Type B pancreatic cell (in vitro differentiated cells): ENCODE measurements at regions not wholly inside any gene's neighbourhood (a gene's known extent, or its start where the extent isn't known, plus 50 kb on each side); places are given as distances from the start of the nearest gene placed in this dataset.

Experiments
- DNase-seq: peaks from one replicate; pipeline ENCODE4 v3.0.0; 2021; ENCODE audit warnings: mixed read lengths; ENCODE audit not compliant: unreplicated experiment; ENCODE audit errors: extremely low spot score
- H3K27ac Mint-ChIP-seq: 2 replicates; pipeline ENCODE4 v1.8.0; 2021; ENCODE audit warnings: mild to moderate bottlenecking, mixed read lengths
- H3K27me3 Mint-ChIP-seq: 2 replicates; pipeline ENCODE4 v1.8.0; 2021; ENCODE audit warnings: mixed read lengths
- H3K36me3 Mint-ChIP-seq: 2 replicates; pipeline ENCODE4 v1.8.0; 2021; ENCODE audit warnings: mixed read lengths
- H3K4me1 Mint-ChIP-seq: one replicate; pipeline ENCODE4 v1.8.0; 2021; ENCODE audit warnings: mixed read lengths; ENCODE audit not compliant: unreplicated experiment
- H3K4me3 Mint-ChIP-seq: 2 replicates; pipeline ENCODE4 v1.8.0; 2021; ENCODE audit warnings: mild to moderate bottlenecking, mixed read lengths
- H3K9me3 Mint-ChIP-seq: 2 replicates; pipeline ENCODE4 v1.8.0; 2021; ENCODE audit warnings: mixed read lengths
- TF ChIP-seq, protein P1 (sequence below): fragments of 200-600 bp; sonication (generic); conservative IDR thresholded peaks from 2 replicates; pipeline ENCODE4 v1.5.0; 2021; ENCODE audit warnings: antibody characterized with exemption, mild to moderate bottlenecking

DNA sequence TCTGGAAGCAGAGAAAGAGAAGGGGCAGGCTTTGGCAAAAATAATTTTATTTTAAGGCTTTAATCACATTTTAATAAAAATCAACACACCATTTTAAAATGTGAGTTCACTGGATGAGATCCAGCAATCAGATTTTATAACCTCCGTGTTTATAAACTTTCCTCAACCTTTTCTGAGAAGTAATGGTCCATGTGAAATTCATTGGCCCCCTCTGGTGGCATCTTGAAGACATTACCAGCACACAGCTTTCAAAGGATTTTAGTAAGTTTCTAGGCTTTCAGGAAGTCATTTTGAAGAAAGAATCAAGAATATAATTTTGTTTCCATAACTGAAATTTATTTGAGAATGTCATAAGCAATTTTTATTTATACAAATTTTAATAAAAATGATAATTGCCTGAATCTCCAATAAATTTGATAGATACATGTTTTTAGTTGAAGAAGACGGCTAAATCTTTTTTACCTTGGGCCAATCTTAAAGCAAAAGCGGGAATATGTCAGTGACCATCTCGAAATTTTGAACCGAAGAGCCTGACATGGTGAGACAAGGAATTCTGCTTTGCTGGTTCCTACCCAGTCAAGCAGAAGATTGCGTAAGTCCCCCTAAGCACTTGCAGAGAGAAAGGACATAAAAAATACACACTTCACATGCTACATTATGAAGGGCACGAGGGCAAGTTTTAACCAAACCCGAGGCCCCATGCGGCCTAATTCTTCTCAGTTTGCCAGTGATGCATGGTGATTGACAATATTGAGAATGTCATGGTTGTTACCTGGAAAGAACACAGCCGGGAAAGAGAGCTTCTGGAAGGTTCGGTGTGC, 128.4 kb upstream of the CBLN2 start:
- TF ChIP-seq, protein P1, sequence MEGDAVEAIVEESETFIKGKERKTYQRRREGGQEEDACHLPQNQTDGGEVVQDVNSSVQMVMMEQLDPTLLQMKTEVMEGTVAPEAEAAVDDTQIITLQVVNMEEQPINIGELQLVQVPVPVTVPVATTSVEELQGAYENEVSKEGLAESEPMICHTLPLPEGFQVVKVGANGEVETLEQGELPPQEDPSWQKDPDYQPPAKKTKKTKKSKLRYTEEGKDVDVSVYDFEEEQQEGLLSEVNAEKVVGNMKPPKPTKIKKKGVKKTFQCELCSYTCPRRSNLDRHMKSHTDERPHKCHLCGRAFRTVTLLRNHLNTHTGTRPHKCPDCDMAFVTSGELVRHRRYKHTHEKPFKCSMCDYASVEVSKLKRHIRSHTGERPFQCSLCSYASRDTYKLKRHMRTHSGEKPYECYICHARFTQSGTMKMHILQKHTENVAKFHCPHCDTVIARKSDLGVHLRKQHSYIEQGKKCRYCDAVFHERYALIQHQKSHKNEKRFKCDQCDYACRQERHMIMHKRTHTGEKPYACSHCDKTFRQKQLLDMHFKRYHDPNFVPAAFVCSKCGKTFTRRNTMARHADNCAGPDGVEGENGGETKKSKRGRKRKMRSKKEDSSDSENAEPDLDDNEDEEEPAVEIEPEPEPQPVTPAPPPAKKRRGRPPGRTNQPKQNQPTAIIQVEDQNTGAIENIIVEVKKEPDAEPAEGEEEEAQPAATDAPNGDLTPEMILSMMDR = peak; percentile 88
- no peak overlapping the region for H3K4me3 Mint-ChIP-seq
- no peak for DNase-seq
- H3K4me1 Mint-ChIP-seq = peaks cover 5% of the 10 kb centered on the region
- H3K27me3 Mint-ChIP-seq = peaks cover 2% of the 10 kb centered on the region
- no peaks in the 10 kb centered on the region for H3K9me3 Mint-ChIP-seq
- H3K27ac Mint-ChIP-seq = no peak overlapping the region
- no peaks in the 10 kb centered on the region for H3K36me3 Mint-ChIP-seq

- no peak for DNase-seq
- Mint-ChIP-seq H3K4me1 (no peaks in the 10 kb centered on the region), H3K27ac (no peak overlapping the region), H3K27me3 (peaks cover 2% of the 10 kb centered on the region), H3K4me3 (no peak overlapping the region), H3K36me3 (no peaks in the 10 kb centered on the region), H3K9me3 (no peaks in the 10 kb centered on the region)
- TF ChIP-seq, protein P1 = no peak
These were observed 123.8 kb upstream of the CBLN2 start for GRCh38 chr18:72667932-72668331.

GRCh38 chr18:72652990-72653593, 109.0 kb upstream of the CBLN2 start:
- Mint-ChIP-seq H3K36me3 (no peaks in the 10 kb centered on the region), H3K4me3 (no peak overlapping the region), H3K27ac (no peak overlapping the region), H3K4me1 (no peaks in the 10 kb centered on the region), H3K9me3 (peaks cover 6% of the 10 kb centered on the region), H3K27me3 (peaks cover 6% of the 10 kb centered on the region)
- no peak for DNase-seq
- TF ChIP-seq, protein P1 = peak; percentile 70

DNA sequence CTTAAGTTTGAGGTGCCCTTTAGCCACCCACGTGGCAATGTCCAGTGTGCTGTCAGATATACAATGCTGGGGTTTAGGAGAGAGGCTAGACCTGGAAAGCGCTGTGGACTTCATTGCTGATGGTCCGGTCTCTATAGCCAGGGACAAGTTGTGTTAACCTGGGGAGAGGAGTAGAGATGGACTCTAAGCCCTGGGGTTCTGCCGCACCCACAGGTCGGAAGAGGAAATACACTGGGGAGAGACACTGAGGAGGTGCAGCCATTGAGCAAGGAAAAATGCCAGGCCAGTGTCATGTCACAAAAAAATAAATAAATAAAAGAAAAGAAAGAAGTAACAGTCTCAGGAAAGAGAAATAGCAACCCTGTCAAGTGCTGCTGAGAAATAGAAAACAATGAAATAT, 106.9 kb upstream of the CBLN2 start:
- H3K4me3 Mint-ChIP-seq = no peak overlapping the region
- no peaks in the 10 kb centered on the region for H3K4me1 Mint-ChIP-seq
- no peak overlapping the region for H3K27ac Mint-ChIP-seq
- TF ChIP-seq, protein P1 = no peak
- no peaks in the 10 kb centered on the region for H3K36me3 Mint-ChIP-seq
- DNase-seq = no peak
- peaks cover 6% of the 10 kb centered on the region for H3K9me3 Mint-ChIP-seq
- H3K27me3 Mint-ChIP-seq = peaks cover 13% of the 10 kb centered on the region

- Mint-ChIP-seq H3K4me1 (no peaks in the 10 kb centered on the region), H3K27me3 (peaks cover 14% of the 10 kb centered on the region), H3K36me3 (no peaks in the 10 kb centered on the region), H3K27ac (no peak overlapping the region), H3K4me3 (no peak overlapping the region), H3K9me3 (no peaks in the 10 kb centered on the region)
- no peak for DNase-seq
- TF ChIP-seq, protein P1 = no peak
These were observed 104.4 kb upstream of the CBLN2 start for GRCh38 chr18:72648481-72648960.
